ENCODE measurements at regions not wholly inside any gene's neighbourhood (a gene's known extent, or its start where the extent isn't known, plus 50 kb on each side); places are given as distances from the start of the nearest gene placed in this dataset.
A peak's percentile ranks its signal among the peaks of the same experiment; 100 is the strongest.
"Not testable (repeated sequence)": the region's sequence is repeated elsewhere in the genome, so short reads cannot be mapped to it uniquely, and the experiment has no call there.

- DNase-seq (ENCODE audit: low spot score), result peak; percentile 22
Measured at GRCh38 chr4:23084559-23085248, 392.0 kb downstream of the GBA3 start.

DNA sequence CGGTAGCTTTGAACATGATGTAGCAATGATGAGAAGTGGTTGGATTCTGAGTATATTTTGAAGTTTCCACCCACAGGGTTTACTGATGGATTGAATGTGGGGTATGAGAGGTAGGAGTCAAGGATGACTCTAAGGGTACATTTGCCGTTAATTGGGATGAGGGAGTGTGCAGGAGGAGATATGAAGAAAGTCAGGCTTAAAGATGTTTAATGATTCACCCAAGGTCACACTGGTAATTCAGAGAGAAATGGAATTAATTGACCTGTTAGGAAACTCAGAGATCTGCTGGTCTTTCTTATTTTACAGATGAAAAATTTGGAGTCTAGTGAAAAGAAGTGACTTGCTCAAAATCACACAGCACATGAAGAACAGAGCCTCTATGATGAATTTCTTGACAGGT, 390.7 kb downstream of the GBA3 start:
- DNase-seq (ENCODE audit: low spot score), result no peak

- DNase-seq (ENCODE audit: low spot score), result not testable (repeated sequence)
Measured at GRCh38 chr4:23080171-23080570, 387.4 kb downstream of the GBA3 start.

- DNase-seq (ENCODE audit: low spot score), result peak; percentile 4
Measured at GRCh38 chr4:23070848-23071570, 378.3 kb downstream of the GBA3 start.

DNA sequence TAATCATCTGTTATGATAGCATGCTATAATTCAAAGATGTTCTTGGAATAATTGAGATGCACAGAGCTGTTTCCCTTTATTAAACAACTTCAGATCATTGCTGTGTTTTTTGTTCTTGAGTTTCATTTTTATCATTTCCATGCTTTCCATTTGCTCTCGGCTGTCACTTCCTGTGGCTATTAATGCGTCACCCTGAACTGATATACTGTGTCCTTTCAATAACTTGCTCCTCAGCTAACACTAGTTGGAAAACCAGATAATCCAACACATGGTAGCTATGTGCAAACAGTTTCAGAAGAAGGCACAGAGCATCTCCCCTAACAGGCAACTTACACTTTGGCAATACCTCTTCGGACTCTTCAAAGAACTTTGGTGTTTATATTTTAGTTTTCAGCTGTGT, 376.0 kb downstream of the GBA3 start:
- no peak for DNase-seq (ENCODE audit: low spot score)

- no peak for DNase-seq (ENCODE audit: low spot score)
Measured at GRCh38 chr4:23068287-23068686, 375.6 kb downstream of the GBA3 start.

DNA sequence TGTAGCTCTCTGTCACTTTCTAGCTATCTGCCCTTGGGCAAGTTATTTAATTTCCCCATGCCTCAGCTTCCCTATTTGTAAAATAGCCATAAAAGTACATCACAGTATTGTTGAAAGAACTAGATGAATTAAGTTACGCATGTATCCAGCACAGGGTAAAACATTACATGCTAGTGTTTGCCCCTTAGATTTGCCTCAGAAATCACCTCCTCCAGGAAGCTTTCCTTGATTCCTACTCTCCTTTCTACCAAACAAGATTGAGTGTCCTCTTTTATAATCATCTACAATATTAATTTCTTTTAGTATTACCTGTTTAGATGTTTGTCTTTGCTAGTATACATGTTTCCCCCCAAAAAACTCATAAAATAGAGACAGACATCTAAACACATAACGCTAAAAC, 369.5 kb downstream of the GBA3 start:
- no peak for DNase-seq (ENCODE audit: low spot score)

GRCh38 chr4:23061431-23061830, 368.7 kb downstream of the GBA3 start:
- DNase-seq (ENCODE audit: low spot score), result no peak

DNA sequence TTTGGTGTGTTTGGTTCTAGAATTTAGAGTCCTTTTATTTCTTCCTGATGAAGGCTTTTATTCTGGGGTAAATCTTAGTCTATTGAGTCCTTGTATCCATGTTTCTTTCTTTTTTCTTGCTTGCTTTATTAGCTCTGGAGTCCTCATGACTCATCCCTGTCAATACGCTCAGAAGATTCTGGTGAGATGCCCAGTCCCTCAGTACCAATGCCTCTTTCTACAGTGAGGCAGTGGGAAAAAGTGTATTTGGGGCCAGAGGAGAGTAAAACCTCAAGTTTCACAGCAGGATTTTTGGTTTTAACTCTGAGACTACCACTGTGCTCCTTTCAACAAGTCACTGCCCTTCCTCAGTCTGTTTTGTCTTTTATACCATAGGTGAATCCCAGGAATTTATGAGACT, 368.0 kb downstream of the GBA3 start:
- DNase-seq (ENCODE audit: low spot score), result peak; percentile 5

DNA sequence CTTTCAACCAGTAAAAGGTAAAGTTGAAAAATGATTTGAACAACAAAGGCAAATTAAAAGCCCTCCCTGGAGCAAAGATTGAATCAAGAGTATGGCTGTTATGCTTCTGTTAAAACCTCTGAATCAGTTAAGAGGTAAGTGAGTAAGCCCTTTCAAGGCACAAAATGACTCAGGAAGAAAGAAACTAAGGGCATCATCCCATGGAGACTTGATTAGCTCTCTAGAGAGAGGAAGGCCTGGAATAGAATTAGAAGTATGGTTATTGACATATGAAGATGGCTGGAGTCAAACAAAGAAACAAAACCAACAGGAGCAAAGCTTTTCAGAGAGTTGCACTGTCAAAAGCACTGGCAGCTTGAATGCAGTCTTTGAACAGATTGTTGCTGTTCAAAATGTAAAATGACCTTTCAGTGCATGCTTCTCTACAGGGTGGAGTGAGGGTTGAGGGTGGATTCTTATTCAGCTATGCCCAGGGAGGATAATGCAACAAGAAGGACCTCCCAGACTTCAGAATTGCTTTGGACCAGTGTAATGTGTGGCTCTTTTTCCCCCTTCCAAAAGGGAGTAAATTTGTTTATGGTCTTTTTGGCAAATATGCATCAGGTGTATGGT, 365.5 kb downstream of the GBA3 start:
- DNase-seq (ENCODE audit: low spot score), result no peak

DNA sequence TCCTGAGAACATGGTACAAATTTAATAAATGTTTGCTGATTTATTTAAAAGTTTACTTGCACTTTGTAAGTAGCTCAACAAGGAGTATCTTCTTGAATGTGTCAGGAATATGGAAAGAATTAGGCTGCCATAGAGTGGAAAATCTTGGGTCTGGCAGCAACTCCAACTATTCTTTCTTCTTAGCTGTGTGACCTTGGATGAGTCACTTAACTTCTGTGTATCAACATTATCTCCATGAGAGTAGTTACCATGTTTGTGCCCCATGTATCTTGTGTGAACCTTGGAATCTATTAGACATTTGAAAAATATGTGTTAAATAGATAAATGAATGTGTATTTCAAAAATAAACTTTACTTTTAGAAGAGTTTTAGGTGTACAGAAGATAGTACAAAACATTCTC, 348.8 kb downstream of the GBA3 start:
- DNase-seq (ENCODE audit: low spot score), result no peak

DNA sequence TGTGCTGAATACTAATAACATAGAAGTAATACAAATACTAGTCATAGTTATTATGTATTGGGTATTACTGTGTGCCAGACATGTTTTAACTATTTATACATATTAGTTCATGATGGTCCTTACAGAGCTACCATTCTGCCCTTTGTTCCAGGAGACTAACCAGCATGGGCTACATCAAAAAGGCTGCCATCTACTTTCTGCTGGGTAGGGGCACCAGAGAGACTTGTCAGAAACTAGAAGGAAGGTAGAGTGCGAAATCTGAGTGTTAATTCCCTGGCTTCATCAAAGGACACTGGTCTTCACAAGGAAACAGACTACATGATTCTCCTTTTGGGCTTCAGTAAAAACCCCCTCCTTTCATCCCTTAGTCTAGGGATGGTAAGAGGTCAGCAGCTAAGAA, 347.8 kb downstream of the GBA3 start:
- no peak for DNase-seq (ENCODE audit: low spot score)

- DNase-seq (ENCODE audit: low spot score), result no peak
Measured at GRCh38 chr4:23039818-23040217, 347.1 kb downstream of the GBA3 start.

GRCh38 chr4:23038626-23039491, 346.1 kb downstream of the GBA3 start:
- DNase-seq (ENCODE audit: low spot score), result no peak

GRCh38 chr4:23036921-23037495, 344.3 kb downstream of the GBA3 start:
- no peak for DNase-seq (ENCODE audit: low spot score)

GRCh38 chr4:23036503-23036902, 343.8 kb downstream of the GBA3 start:
- no peak for DNase-seq (ENCODE audit: low spot score)

GRCh38 chr4:23035521-23036056, 342.9 kb downstream of the GBA3 start:
- no peak for DNase-seq (ENCODE audit: low spot score)

GRCh38 chr4:23034731-23035130, 342.0 kb downstream of the GBA3 start:
- no peak for DNase-seq (ENCODE audit: low spot score)

- no peak for DNase-seq (ENCODE audit: low spot score)
Measured at GRCh38 chr4:23033796-23034195, 341.1 kb downstream of the GBA3 start.

- DNase-seq (ENCODE audit: low spot score), result no peak
Measured at GRCh38 chr4:23028875-23029274, 336.1 kb downstream of the GBA3 start.

- no peak for DNase-seq (ENCODE audit: low spot score)
Measured at GRCh38 chr4:23023666-23024065, 330.9 kb downstream of the GBA3 start.

GRCh38 chr4:23023121-23023520, 330.4 kb downstream of the GBA3 start:
- no peak for DNase-seq (ENCODE audit: low spot score)
